T47D (cell line): ENCODE measurements at regions not wholly inside any gene's neighbourhood (a gene's known extent, or its start where the extent isn't known, plus 50 kb on each side); places are given as distances from the start of the nearest gene placed in this dataset.
A peak's percentile ranks its signal among the peaks of the same experiment; 100 is the strongest.

ENCODE experiments used
- DNase-seq, 2 experiments: peaks; one replicate each; pipeline versions ENCODE4 v3.0.0 to v3.0.0-alpha.2; 2011 to 2012; ENCODE audit warnings: low read depth in 1 of 2, low spot score in 1 of 2
- JUND ChIP-seq: IDR thresholded peaks from 2 replicates; pipeline ENCODE4 v1.6.1; 2012; ENCODE audit warnings: low read depth
- in situ Hi-C: cut with HindIII; loops from 2 replicates; pipeline ENCODE4 v1.10.0; 2016; ENCODE audit warnings: low sequenced_read_pairs, low pct_unique_long_range_greater_than_20kb

GRCh38 chr2:41829052-41829451 is 218.8 kb upstream of the PKDCC start:
- no peak for DNase-seq
- no peak for TF ChIP-seq JUND
- in situ Hi-C loops, result no loop called here

GRCh38 chr2:41830600-41830999 is 217.2 kb upstream of the PKDCC start:
- TF ChIP-seq JUND, result no peak
- in situ Hi-C loops, result no loop called here

GRCh38 chr2:41832218-41832617 is 215.6 kb upstream of the PKDCC start:
- DNase-seq, result no peak
- in situ Hi-C loops, result no loop called here
- TF ChIP-seq JUND, result no peak

More at GRCh38 chr2:41830600-41830999, 217.2 kb upstream of the PKDCC start:
- DNase-seq, result no peak

- no peak for DNase-seq
- in situ Hi-C loops, result no loop called here
- no peak for TF ChIP-seq JUND
Observed at GRCh38 chr2:41835401-41835800, 212.4 kb upstream of the PKDCC start.

GRCh38 chr2:41836948-41837347 is 210.9 kb upstream of the PKDCC start:
- in situ Hi-C loops, result no loop called here
- no peak for TF ChIP-seq JUND
- peak; percentile 17 to 75 for DNase-seq

- in situ Hi-C loops, result no loop called here
- TF ChIP-seq JUND, result no peak
- no peak for DNase-seq
Observed at GRCh38 chr2:41837610-41838009, 210.2 kb upstream of the PKDCC start.

GRCh38 chr2:41840702-41841551 is 206.9 kb upstream of the PKDCC start:
- in situ Hi-C loops, result no loop called here
- no peak for TF ChIP-seq JUND
- peak; percentile 61 to 91 for DNase-seq

- no peak for TF ChIP-seq JUND
- DNase-seq, result no peak
- in situ Hi-C loops, result no loop called here
Observed at GRCh38 chr2:41846962-41847361, 200.9 kb upstream of the PKDCC start.

- in situ Hi-C loops, result no loop called here
- DNase-seq, result peak in 1 of 2 experiments; percentile 64
- TF ChIP-seq JUND, result no peak
Observed at GRCh38 chr2:41847744-41848441, 199.9 kb upstream of the PKDCC start.

- in situ Hi-C loops, result loop anchor here (25.0 kb wide), 1 partner anchor 236 kb away; no protein-coding TSS in a partner anchor
- no peak for TF ChIP-seq JUND
- no peak for DNase-seq
Observed at GRCh38 chr2:41851554-41851953, 196.3 kb upstream of the PKDCC start.

GRCh38 chr2:41853427-41854191 is 194.2 kb upstream of the PKDCC start:
- DNase-seq, result peak; percentile 7 to 50
- TF ChIP-seq JUND, result no peak
- in situ Hi-C loops, result loop anchor here (25.0 kb wide), 1 partner anchor 234 kb away; no protein-coding TSS in a partner anchor

GRCh38 chr2:41854227-41854626 is 193.6 kb upstream of the PKDCC start:
- in situ Hi-C loops, result loop anchor here (25.0 kb wide), 1 partner anchor 233 kb away; no protein-coding TSS in a partner anchor
- no peak for TF ChIP-seq JUND
- DNase-seq, result no peak

GRCh38 chr2:41856946-41857345 is 190.9 kb upstream of the PKDCC start:
- DNase-seq, result no peak
- in situ Hi-C loops, result loop anchor here (25.0 kb wide), 1 partner anchor 230 kb away; no protein-coding TSS in a partner anchor
- TF ChIP-seq JUND, result no peak
